GM19467 (cell line): ENCODE measurements at regions not wholly inside any gene's neighbourhood (a gene's known extent, or its start where the extent isn't known, plus 50 kb on each side); places are given as distances from the start of the nearest gene placed in this dataset.

Source experiments
- ATAC-seq: cut with Tn5 transposase; IDR thresholded peaks from one replicate; pipeline ENCODE4 v1.9.1; 2021; ENCODE audit warnings: mild to moderate bottlenecking, moderate library complexity; ENCODE audit not compliant: unreplicated experiment

- no peak for ATAC-seq
Observed at GRCh38 chr15:39106950-39107349, 473.9 kb upstream of the THBS1 start.

GRCh38 chr15:39108021-39108420 lies 472.9 kb upstream of the THBS1 start:
- ATAC-seq: no peak

GRCh38 chr15:39110336-39110735 lies 470.5 kb upstream of the THBS1 start:
- no peak for ATAC-seq

- no peak for ATAC-seq
Observed at GRCh38 chr15:39110746-39111145, 470.1 kb upstream of the THBS1 start.

GRCh38 chr15:39113741-39114140 lies 467.1 kb upstream of the THBS1 start:
- no peak for ATAC-seq

GRCh38 chr15:39114690-39115378 lies 466.0 kb upstream of the THBS1 start:
- no peak for ATAC-seq

GRCh38 chr15:39115379-39116057 lies 465.4 kb upstream of the THBS1 start:
- ATAC-seq: no peak

- ATAC-seq: no peak
Observed at GRCh38 chr15:39118510-39118909, 462.4 kb upstream of the THBS1 start.

GRCh38 chr15:39124155-39124552 lies 456.7 kb upstream of the THBS1 start:
- no peak for ATAC-seq

GRCh38 chr15:39124553-39125171 lies 456.2 kb upstream of the THBS1 start:
- ATAC-seq: no peak

- ATAC-seq: no peak
Observed at GRCh38 chr15:39125226-39125625, 455.7 kb upstream of the THBS1 start.

- no peak for ATAC-seq
Observed at GRCh38 chr15:39125904-39126303, 455.0 kb upstream of the THBS1 start.

GRCh38 chr15:39127151-39127790 lies 453.6 kb upstream of the THBS1 start:
- no peak for ATAC-seq

GRCh38 chr15:39127925-39128617 lies 452.8 kb upstream of the THBS1 start:
- ATAC-seq: no peak

GRCh38 chr15:39128746-39129145 lies 452.1 kb upstream of the THBS1 start:
- ATAC-seq: no peak

GRCh38 chr15:39130556-39131379 lies 450.1 kb upstream of the THBS1 start:
- ATAC-seq: no peak

- ATAC-seq: no peak
Observed at GRCh38 chr15:39131609-39132008, 449.3 kb upstream of the THBS1 start.

- ATAC-seq: no peak
Observed at GRCh38 chr15:39132070-39132469, 448.8 kb upstream of the THBS1 start.

- ATAC-seq: no peak
Observed at GRCh38 chr15:39132954-39133600, 447.8 kb upstream of the THBS1 start.

- ATAC-seq: no peak
Observed at GRCh38 chr15:39134282-39134681, 446.6 kb upstream of the THBS1 start.
